GM18870 (cell line): ENCODE measurements at regions not wholly inside any gene's neighbourhood (a gene's known extent, or its start where the extent isn't known, plus 50 kb on each side); places are given as distances from the start of the nearest gene placed in this dataset.

ENCODE experiments used
- ATAC-seq: cut with Tn5 transposase; IDR thresholded peaks from one replicate; pipeline ENCODE4 v1.9.1; 2021; ENCODE audit warnings: moderate library complexity; ENCODE audit not compliant: unreplicated experiment

DNA sequence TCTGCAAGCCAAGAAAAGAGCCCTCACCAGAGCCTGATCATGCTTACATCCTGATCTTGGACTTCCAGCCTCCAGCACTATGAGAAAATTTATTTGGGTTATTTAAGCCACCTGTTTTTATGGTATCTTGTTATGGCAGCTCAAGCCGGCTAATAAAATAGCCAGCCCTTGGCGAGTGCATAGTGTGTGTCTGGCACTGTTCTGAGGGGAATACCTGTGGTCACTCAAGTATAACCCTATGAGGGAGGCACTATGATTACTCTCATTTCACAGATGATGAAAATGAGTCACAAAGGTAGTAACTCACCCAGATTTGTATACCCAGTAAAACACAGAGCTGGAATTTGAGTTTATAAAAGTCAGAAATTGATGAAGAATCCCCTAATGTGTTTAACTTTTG, 556.9 kb upstream of the SETBP1 start:
- peak; percentile 67 for ATAC-seq

DNA sequence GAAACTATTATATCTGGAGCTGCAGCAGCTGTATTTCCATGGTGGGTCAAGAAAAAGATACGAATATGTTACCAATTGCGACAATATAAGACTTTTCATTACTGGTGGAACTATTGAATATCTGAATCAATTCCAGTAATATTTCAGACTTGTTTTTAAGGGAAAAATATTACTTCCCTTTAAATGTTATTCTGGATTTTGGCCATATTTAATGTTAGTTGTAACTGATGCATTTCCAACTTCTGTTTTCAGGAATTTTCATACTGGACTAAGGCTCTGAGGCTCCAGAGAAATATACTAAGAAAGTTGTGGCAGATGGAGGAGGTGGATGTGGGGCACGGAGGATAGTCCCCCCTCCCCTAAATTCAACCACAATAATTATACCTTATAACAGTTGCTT, 555.2 kb upstream of the SETBP1 start:
- no peak for ATAC-seq

DNA sequence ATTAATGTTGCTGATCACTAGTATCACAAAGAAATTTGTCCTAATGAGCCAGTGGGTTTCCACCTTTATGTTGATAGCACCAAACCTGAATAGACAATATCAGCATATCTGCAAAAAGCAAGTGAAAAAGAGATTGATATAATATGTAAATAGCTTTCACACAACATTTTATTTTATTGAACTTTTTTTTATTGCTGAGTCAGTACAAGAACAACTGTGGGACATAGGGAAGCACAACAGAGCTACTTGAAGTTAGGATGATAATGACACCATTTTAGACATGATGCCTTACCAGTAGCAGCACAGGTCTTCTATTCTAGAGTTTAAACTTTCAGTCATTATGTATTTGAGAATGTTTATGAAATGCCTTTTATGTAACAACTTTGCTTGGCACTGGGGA, 554.1 kb upstream of the SETBP1 start:
- no peak for ATAC-seq

DNA sequence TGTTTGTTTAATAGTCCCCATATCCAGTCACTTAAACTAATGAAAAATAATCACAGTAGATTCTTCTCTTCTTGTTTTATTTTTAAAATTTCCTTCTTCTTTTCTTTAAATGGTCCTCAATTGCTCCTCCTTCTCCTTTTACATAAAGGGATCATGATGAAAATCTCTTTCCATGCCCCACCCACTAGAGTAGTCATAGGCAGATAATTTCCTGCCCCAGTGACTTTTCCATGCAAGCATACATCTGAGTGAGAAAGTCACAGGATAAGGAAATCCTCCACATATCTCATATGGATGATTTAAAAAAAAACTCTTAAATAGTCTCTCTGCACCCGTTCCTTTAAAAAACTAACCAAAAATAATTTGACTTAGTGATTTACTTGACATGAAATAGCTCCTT, 552.3 kb upstream of the SETBP1 start:
- ATAC-seq: no peak

DNA sequence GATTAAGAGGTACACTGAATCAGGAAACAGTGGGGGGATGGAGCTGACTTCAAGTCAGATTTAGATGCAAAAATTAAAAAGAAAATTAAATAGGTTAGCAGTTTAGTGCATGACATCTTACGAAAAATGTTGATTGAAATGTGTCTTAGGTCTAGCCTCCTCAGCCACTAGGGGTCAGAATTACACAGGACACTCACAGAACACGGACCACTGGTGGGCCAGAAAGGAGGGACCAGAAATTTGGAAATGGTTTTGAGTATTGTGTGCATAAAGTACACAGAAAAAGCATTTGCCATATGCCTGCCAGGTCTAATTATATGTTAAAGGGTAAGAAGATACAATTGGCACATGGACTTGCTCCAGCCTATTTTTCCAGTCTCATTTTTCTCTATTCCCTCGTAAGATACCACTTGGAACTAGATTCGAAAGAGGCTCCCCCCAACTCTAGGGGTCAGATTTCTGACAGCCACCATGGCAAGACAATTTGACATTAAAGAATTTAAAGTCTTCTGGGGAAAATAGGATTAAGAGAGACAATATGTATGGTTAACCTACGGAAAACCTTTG, 550.2 kb upstream of the SETBP1 start:
- ATAC-seq: peak; percentile 78

DNA sequence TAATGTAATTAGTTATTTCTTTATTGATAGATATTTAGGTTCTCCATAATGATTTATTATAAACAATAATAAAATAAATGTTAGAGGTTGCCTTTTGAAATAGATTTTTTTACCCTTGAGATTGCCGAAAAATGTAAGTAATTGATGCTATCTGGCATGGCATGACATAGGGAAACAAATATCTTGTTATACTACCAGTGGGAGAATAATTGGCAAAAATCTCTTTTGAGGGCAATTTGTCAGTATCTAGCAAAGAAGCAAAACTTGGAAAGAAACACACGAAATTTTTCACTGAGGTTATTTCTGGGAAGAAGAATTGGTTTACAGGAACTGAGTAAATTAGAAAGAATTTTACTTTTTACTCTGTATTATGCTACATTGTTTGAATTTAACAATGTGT, 547.2 kb upstream of the SETBP1 start:
- ATAC-seq: no peak

DNA sequence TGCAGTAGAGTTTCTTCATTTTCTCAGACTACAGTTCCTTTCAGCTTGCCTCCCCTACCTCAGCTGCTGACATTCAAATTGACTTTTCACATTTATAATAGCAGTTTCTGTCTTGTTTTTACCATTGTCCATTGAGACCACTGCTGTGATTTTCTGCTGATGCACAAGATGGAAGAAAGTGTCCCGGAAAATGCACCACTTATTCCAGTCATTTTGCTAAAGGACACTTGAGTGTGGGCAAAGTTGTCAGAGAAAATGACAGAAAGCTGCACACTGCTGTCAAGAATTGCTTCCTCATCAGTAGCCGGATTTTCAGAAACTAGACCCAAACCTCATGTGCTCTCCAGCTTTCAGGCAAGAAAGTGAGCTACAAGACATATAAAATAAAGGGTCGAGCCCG, 546.2 kb upstream of the SETBP1 start:
- no peak for ATAC-seq

DNA sequence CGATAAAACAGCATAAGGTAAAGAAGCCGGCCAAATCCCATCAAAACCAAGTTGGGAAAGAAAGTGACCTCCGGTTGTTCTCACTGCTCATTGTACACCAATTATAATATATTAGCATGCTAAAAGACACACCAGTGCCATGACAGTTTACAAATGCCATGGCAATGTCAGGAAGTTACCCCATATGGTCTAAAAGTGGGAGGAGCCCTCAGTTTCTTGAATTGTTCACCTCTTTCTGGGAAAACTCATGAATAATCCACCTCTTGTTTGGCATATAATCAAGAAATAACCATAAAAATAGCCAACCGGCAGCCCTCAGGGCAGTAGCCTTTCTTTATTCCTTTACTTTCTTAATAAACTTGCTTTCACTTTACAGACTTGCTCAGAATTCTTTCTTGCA, 544.9 kb upstream of the SETBP1 start:
- ATAC-seq: no peak

DNA sequence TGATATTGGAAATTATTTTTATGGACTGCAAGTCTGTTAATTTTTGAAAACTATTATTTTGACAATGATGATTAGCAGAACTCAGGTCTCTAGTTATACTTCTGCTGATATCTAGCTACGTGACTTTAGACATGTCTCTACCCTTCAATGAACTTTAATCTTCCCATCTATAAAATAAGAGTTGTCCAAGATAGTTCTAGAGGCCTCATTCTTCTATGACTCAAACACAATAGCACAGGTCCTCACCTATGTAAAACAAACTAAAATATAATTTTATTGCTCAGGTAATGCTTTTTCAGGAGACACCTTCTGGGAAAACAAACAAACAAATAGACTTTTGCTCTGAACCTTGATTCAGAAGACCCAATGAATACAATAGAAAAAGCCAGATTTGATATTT, 544.4 kb upstream of the SETBP1 start:
- no peak for ATAC-seq

DNA sequence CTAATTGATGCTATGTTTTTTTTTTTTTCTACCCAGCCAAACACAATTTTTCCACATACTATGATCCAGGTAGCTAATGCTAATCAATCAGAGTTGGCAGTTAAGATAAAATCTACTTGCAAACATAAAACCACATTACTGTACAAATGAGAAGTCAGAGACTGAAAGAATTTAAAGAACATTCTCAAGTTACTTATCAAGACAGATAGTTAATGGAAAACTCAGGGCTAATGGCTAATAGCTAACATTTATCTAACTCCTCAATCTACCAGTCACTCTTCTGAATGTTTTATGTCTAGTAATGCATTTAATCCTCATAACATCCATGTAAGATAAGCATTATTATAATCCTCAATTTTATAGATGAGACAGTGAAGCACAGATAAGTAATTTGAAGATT, 537.6 kb upstream of the SETBP1 start:
- no peak for ATAC-seq

DNA sequence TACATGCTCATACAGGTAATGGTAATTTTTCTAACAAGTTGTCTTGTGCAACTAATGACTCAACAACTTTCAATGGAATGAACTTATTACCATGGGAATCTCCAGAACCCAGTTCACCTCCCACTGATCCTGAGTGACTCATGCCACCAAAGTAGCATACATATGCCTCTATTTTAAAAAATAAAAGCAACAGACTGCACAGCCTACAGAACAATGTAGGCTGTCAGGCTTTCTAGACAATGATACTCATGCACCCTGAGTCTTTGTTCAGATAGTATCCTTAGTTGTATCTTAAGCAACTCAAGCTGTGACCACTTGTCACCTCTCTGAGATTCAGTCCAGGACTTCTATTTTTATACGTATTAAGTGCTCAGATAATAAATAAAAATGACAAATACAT, 531.0 kb upstream of the SETBP1 start:
- ATAC-seq: no peak

DNA sequence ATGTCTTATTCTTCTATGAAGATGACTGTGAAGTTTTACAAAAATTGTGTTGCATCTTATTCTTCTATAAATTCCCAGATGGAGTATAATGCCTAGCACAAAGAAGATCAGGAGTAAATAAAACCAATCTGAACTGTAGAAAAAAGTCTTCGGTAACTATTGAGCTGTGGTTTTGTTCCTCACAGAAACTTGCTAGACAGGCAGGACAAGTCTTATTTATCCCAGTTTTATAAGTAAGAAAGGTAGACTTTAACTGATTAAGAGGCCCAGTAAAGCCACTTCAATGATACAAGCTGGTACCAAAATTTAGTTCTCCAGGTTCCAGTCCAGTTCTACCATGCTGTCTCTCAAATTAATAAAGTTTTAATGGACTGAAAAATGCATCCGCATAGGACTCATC, 526.7 kb upstream of the SETBP1 start:
- ATAC-seq: no peak

DNA sequence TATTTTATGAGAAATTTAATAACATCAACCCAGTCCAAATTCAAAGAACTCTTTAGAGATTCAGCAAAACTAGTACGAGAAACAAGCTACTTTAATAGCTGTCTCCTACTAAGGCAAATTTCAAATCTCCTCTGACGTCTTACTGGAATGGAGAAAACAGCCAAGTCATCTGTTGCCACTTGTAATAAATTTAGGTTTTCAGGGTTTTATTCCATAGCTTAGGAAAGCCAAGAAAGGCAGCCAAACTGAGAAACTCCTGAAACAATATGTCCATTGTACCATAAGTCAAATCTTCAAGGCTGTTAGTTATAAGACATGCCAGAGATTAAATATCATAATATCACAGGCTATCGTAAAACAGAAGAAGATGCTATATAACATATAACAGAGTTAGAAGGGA, 524.6 kb upstream of the SETBP1 start:
- ATAC-seq: no peak

DNA sequence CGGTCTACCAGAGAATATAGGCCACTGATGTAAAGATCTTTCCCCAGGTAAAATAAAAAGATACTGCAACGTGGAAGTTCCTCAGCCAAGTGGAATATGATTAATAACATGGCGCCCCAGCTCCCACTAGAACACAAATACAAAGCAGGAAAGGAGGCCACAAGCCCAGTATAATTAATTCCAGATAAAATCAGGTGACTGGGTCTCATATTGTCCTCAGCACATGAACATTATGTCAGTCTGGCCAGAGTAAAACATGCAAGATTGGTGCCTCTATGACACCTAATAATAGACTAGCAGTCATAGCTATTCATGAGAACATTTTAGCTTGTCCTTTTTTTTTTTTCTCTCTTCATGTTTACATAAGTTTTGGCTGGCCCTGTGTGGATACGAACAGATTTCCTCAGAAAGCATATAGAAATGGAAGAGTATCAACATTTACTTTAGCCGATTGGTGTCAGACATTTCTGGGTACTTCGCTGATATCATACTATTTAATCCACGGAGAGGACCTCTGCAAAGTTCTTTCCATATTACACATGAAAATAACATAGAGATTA, 523.8 kb upstream of the SETBP1 start:
- no peak for ATAC-seq

DNA sequence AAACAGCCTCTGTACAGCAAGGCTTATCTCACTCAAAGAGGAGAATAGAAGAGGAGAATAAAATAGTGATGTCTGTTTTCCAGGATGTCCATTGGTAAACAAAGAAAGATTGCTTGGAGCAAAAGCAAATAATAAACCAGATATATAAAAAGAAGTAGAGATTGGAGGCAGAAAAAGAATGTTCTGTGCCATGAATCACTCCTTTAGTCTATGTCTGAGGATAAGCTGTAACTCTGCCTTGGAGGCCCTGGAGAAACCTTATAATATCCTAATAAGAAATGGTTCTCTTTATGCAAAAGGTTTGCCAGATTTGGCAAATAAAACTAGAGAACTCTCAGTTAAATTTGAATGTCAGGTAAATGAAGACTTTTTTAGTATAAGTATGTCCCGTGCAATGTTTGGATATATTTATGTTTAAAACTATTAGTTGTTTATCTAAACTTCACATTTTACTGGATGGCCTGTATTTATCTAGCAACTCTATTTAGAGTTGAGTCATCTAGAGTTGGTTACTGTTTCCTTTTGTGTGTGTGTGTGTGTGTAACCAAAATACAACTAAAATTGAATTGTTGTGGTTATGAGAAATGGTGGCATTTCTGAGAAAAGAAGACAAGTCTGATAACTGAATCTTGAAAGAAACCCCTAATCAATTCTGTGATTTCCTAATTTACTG, 510.3 kb upstream of the SETBP1 start:
- no peak for ATAC-seq

DNA sequence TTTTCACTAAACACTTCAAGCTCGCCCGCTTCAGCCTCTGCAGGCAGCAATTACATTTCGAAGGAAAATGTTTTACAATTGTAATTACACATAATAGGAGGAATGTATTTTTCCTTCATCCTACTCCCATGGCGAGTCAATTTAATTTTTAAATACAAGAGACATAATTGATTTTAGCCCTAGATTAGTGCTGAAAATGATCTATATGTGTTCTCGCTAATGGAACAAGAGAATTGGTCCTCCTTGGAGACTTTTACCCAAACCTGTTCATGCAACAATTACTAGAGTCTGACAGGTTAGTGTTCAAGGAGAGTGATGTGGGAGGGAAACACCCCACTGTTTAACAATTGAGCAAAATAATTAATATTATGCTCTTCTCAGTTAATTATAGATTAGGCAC, 509.4 kb upstream of the SETBP1 start:
- no peak for ATAC-seq

DNA sequence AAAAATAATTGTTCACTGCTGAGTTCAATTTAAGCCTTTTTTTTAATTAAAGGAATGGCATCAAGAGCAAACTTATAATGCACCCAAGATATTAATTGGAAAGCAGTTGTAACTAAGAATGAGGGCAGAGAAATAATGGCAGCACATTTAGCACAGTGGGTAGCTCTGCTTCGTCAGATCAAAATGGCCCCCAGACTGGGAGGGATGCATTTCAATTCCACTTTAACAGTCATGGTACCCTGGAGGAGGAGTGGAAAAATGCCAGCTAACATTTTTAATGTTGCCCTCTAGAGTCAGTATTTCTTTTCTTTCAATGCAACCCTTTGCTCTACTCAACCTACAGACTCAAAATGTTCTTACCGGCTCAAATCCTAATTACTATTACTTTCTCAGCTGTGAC, 504.8 kb upstream of the SETBP1 start:
- ATAC-seq: no peak

DNA sequence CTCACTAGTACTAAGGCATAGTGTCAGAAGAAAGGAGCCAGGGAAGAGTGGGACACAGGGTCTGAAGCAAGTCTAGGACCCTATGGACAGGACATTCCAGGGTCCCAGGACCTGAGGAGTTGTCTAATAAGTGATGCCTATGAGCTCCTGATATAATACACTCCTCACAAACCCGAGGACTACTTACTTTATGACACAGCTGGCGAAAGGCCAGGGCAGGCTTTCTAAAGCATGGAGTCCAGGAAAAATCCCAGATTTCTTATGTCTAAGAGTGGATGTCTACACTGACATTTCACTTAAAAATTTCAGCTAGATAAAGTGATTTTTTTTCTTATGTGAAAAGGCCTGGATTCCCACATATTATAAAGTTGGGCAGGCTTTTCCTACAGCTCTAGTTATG, 502.2 kb upstream of the SETBP1 start:
- ATAC-seq: no peak

DNA sequence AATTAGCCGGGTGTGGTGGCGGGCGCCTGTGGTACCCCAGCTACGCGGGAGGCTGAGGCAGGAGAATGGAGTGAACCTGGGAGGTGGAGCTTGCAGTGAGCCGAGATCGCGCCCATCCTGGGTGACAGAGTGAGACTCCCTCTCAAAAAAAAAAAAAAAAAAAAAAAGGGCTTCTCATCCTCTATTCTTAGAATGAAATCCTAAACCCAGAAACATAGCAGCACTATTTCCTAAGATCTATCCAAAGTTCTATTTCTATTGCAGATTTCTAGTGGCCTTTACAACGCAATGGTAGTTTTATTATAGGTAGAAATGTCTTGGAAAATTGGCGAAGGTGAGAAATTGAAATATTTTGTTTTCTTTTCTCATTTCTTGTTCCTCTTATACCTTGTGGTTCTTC, 501.0 kb upstream of the SETBP1 start:
- no peak for ATAC-seq

DNA sequence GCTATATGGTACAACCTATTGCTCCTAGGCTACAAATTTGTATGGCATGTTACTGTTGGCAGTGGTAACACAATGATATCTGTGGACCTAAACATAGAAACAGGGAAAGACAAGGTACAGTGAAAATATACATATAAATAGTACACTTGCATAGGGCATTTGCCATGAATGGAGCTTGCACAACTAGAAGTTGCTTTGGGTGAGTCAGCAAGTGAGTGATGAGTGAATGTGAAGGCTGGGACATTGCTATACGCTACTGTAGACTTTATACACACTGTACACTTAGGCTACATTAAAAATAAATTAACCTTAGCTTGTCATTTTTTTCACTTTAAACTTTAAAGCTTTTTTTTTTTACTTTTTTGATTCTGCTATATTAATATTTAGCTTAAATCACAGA, 500.0 kb upstream of the SETBP1 start:
- no peak for ATAC-seq

DNA sequence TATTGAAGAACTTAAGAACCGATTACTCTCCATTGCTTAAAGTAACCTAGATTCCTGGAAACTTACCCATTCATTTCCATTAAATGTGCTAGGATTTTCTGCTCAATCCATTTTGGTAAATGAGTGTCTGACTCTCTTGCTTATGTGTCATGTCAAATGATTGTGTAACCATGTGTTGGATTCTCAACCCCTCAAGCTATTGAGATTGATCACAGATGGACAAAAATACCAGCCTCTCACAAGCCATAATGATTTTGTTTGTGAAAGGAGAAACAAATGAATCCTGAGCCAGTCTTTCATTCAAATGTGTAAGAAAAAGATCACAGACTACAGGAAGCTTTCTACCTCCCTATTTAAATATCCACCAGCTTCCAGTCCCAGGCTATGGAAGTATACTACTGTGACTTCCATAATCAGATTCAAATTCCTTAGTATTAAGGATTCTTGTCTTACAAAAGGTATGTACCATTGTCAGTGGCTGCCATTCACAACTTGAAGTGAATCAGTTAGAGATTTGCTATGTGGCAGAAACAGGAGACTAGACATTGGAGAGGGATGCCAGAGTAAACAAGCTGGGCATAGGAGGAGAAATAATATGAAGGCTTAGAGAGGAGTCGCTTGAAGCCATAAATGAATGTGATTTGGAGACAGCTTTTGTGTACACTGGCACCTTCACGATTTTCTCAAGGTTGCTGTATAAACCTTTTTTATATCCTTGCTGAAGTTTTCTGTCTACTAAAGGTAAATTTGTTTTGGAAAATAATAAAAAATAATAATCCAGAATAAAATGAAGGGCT, 498.5 kb upstream of the SETBP1 start:
- ATAC-seq: no peak

DNA sequence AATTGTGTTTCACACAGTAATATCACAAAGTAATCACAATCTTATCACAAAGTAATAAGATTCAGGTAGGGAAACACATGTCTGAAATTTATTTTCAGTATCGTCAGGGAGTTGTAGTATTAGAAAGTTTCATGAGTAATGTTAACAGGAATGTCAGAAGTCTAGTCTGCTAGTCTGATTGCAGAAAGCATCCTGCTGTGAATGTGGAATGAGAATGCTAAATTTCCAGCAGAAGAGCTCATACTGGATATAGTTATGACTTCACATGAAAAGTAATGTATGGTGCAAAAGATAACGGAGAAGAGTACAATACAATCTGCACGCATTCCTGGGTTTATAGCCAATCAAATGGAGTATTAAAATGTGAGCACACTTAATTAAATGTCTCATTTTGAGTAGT, 494.7 kb upstream of the SETBP1 start:
- ATAC-seq: no peak
